K562 (cell line): ENCODE measurements at regions not wholly inside any gene's neighbourhood (a gene's known extent, or its start where the extent isn't known, plus 50 kb on each side); places are given as distances from the start of the nearest gene placed in this dataset.

ENCODE experiments used
- MAFK ChIP-seq: IDR thresholded peaks from 2 replicates; pipeline ENCODE4 v1.6.1; 2011; ENCODE audit warnings: low read length, improper control_type of control experiment
- TCF7 ChIP-seq: sonication (generic); IDR thresholded peaks from 2 replicates; pipeline ENCODE4 v1.6.1; 2016; ENCODE audit warnings: antibody characterized with exemption, borderline replicate concordance
- TF ChIP-seq, protein P1 (sequence below), 2 experiments: fragments of 150-350 bp in 1 of 2; IDR thresholded peaks; 2 replicates each; pipeline ENCODE4 v1.6.1; 2012 to 2016; ENCODE audit warnings: low read depth in 2 of 2, low read length in 2 of 2, mild to moderate bottlenecking in 1 of 2, moderate library complexity in 1 of 2

DNA sequence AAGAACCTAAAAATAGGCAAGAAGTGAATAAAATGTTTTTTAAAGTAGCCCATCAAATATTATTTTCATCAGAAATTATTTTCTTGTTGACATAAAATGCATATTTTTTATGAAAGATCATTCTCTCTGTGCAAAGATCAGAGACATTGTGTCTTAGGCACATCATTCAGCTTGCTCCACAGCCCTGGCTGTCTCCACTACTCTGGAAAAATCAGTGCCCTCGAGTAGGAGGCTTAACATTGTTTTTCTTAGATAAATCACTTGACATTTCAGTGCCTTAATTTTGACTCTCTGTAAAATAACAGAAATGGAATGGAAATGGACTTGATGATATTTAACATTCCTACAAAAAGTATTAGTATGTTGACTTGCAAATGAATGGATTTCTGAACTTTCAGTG lies 77.9 kb downstream of the FAT4 start:
- no peak for TF ChIP-seq TCF7
- TF ChIP-seq, protein P1, sequence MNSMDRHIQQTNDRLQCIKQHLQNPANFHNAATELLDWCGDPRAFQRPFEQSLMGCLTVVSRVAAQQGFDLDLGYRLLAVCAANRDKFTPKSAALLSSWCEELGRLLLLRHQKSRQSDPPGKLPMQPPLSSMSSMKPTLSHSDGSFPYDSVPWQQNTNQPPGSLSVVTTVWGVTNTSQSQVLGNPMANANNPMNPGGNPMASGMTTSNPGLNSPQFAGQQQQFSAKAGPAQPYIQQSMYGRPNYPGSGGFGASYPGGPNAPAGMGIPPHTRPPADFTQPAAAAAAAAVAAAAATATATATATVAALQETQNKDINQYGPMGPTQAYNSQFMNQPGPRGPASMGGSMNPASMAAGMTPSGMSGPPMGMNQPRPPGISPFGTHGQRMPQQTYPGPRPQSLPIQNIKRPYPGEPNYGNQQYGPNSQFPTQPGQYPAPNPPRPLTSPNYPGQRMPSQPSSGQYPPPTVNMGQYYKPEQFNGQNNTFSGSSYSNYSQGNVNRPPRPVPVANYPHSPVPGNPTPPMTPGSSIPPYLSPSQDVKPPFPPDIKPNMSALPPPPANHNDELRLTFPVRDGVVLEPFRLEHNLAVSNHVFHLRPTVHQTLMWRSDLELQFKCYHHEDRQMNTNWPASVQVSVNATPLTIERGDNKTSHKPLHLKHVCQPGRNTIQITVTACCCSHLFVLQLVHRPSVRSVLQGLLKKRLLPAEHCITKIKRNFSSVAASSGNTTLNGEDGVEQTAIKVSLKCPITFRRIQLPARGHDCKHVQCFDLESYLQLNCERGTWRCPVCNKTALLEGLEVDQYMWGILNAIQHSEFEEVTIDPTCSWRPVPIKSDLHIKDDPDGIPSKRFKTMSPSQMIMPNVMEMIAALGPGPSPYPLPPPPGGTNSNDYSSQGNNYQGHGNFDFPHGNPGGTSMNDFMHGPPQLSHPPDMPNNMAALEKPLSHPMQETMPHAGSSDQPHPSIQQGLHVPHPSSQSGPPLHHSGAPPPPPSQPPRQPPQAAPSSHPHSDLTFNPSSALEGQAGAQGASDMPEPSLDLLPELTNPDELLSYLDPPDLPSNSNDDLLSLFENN (IDR thresholded peaks at IDR 0.05; ENCODE audit: low read depth in 2 of 2, low read length in 2 of 2), result no peak
- no peak for TF ChIP-seq MAFK
